ENCODE measurements at regions not wholly inside any gene's neighbourhood (a gene's known extent, or its start where the extent isn't known, plus 50 kb on each side); places are given as distances from the start of the nearest gene placed in this dataset.

DNA sequence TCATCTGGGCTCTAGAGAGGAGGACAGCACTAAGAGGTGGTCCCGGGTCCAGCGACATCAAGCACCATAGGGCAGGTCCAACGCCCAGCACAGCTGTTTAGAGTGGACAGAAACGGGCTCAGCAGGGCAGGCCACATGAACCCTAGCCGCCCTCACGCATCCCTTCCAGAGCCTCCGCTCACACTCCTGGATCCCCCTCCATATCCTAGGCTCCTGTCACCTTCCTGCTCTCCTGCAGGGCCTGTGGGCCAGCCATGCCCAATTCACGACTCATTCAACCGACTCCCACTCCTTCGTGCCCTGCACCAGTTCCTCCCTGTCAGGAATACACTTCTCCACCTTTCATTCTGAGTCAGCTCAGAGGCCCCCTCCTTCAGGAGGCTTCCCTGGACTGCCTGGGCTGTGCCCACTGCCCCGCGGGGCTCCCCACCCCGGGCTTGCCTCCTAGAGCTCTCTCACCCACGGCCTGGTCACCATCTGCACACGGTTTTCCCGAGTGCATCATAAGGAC is 90.2 kb downstream of the LINGO1 start:
- dilution Hi-C loops (cut with MboI; ENCODE audit: extremely low pct_ligation_motif_present, low sequenced_read_pairs) (no loop called here), intact Hi-C loops (cut with micrococcal nuclease) (loop anchor here (1.0 to 5.0 kb wide), 8 partner anchors 36 to 570 kb away; partner anchors contain the start of genes HMG20A and PEAK1)
- Histone ChIP-seq H3K4me2 (ENCODE audit: insufficient read depth, low read length) (peak overlapping the region; percentile 53), H3K36me3 (ENCODE audit: control insufficient read depth in 2 of 2, extremely low read depth in 1 of 2, insufficient read depth in 2 of 2, low read length in 2 of 2) (no peaks in the 10 kb centered on the region), H2AFZ (ENCODE audit: low read depth, low read length) (no peak overlapping the region), H3K27me3 (ENCODE audit: control insufficient read depth in 2 of 2, insufficient read depth in 2 of 2, low read length in 2 of 2) (no peaks in the 10 kb centered on the region), H3K27ac (ENCODE audit: insufficient read depth, low read depth, low read length) (no peak overlapping the region), H3K79me2 (ENCODE audit: control insufficient read depth, insufficient read depth, low read length) (no peaks in the 10 kb centered on the region), H3K4me3 (replicated peaks in 1 of 3; ENCODE audit: insufficient read depth in 1 of 3, low read depth in 1 of 3, low read length in 3 of 3) (no peak overlapping the region), H3K9me1 (replicated peaks; ENCODE audit: control insufficient read depth, extremely low read depth, insufficient read depth, low read length) (no peaks in the 10 kb centered on the region), H3K9ac (replicated peaks; ENCODE audit: extremely low read depth, insufficient read depth, low read length) (no peak overlapping the region), H4K20me1 (replicated peaks; ENCODE audit: control insufficient read depth, extremely low read depth, insufficient read depth, low read length) (no peaks in the 10 kb centered on the region), H3K9me3 (replicated peaks; ENCODE audit: control insufficient read depth, insufficient read depth, low read length) (no peaks in the 10 kb centered on the region), H3K4me1 (ENCODE audit: control insufficient read depth, extremely low read depth, insufficient read depth, low read length) (peaks cover 12% of the 10 kb centered on the region)
- no peak for TF ChIP-seq POLR2AphosphoS5 (IDR thresholded peaks at IDR 0.05; ENCODE audit: insufficient read depth, low read depth, low read length)
- TF ChIP-seq EZH2 (IDR thresholded peaks at IDR 0.05; ENCODE audit: borderline replicate concordance, low read depth, low read length, severe bottlenecking): no peak
- TF ChIP-seq, protein P1, sequence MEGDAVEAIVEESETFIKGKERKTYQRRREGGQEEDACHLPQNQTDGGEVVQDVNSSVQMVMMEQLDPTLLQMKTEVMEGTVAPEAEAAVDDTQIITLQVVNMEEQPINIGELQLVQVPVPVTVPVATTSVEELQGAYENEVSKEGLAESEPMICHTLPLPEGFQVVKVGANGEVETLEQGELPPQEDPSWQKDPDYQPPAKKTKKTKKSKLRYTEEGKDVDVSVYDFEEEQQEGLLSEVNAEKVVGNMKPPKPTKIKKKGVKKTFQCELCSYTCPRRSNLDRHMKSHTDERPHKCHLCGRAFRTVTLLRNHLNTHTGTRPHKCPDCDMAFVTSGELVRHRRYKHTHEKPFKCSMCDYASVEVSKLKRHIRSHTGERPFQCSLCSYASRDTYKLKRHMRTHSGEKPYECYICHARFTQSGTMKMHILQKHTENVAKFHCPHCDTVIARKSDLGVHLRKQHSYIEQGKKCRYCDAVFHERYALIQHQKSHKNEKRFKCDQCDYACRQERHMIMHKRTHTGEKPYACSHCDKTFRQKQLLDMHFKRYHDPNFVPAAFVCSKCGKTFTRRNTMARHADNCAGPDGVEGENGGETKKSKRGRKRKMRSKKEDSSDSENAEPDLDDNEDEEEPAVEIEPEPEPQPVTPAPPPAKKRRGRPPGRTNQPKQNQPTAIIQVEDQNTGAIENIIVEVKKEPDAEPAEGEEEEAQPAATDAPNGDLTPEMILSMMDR (IDR thresholded peaks at IDR 0.05; ENCODE audit: extremely low read depth in 1 of 2, insufficient read depth in 1 of 2, low read depth in 1 of 2, low read length in 2 of 2): no peak
- TF ChIP-seq, protein P2, sequence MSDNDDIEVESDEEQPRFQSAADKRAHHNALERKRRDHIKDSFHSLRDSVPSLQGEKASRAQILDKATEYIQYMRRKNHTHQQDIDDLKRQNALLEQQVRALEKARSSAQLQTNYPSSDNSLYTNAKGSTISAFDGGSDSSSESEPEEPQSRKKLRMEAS (IDR thresholded peaks at IDR 0.05; ENCODE audit: insufficient read depth, insufficient read length): no peak
- TF ChIP-seq MYC (IDR thresholded peaks at IDR 0.05; ENCODE audit: low read depth, low read length): no peak
- no peak for TF ChIP-seq GATA2 (IDR thresholded peaks at IDR 0.05; ENCODE audit: insufficient read depth, insufficient read length, low read depth, low read length)
- DNase-seq (ENCODE audit: low read depth, low spot score) (no peak), FAIRE-seq (peak; percentile 69)
- no TSS peak for BruUV-seq (replicated peaks)
- POLR2A ChIA-PET: no interaction called here
- CTCF ChIA-PET: interaction anchor here (0.6 to 7.1 kb wide), 80 partner anchors 11 to 607 kb away, joined by 3 to 256 read pairs (median 6); partner anchors contain the start of genes HMG20A, LINGO1 and PEAK1

Data from endothelial cell of umbilical vein (primary cell).